ENCODE measurements at regions not wholly inside any gene's neighbourhood (a gene's known extent, or its start where the extent isn't known, plus 50 kb on each side); places are given as distances from the start of the nearest gene placed in this dataset.

DNA sequence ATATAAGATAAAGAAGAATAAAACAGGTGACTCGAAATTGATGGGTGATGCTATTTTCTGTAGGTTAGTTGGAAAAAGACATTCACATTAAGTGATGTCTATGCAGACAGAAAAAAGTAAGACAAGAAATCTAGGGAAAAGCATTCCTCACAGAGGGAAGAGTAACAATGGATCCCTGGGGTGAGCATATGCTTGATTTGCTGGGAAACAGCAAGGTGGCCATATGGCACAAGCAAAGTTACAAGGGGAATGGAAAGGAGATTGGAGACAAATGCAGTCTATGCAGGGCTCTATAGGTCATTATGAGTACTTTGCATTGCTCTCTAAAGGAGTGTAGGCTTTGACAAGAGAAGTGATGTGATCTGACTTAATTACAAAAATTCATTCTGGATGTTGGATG, 90.9 kb upstream of the ZNF804B start (continued):
- TF ChIP-seq, protein P1, sequence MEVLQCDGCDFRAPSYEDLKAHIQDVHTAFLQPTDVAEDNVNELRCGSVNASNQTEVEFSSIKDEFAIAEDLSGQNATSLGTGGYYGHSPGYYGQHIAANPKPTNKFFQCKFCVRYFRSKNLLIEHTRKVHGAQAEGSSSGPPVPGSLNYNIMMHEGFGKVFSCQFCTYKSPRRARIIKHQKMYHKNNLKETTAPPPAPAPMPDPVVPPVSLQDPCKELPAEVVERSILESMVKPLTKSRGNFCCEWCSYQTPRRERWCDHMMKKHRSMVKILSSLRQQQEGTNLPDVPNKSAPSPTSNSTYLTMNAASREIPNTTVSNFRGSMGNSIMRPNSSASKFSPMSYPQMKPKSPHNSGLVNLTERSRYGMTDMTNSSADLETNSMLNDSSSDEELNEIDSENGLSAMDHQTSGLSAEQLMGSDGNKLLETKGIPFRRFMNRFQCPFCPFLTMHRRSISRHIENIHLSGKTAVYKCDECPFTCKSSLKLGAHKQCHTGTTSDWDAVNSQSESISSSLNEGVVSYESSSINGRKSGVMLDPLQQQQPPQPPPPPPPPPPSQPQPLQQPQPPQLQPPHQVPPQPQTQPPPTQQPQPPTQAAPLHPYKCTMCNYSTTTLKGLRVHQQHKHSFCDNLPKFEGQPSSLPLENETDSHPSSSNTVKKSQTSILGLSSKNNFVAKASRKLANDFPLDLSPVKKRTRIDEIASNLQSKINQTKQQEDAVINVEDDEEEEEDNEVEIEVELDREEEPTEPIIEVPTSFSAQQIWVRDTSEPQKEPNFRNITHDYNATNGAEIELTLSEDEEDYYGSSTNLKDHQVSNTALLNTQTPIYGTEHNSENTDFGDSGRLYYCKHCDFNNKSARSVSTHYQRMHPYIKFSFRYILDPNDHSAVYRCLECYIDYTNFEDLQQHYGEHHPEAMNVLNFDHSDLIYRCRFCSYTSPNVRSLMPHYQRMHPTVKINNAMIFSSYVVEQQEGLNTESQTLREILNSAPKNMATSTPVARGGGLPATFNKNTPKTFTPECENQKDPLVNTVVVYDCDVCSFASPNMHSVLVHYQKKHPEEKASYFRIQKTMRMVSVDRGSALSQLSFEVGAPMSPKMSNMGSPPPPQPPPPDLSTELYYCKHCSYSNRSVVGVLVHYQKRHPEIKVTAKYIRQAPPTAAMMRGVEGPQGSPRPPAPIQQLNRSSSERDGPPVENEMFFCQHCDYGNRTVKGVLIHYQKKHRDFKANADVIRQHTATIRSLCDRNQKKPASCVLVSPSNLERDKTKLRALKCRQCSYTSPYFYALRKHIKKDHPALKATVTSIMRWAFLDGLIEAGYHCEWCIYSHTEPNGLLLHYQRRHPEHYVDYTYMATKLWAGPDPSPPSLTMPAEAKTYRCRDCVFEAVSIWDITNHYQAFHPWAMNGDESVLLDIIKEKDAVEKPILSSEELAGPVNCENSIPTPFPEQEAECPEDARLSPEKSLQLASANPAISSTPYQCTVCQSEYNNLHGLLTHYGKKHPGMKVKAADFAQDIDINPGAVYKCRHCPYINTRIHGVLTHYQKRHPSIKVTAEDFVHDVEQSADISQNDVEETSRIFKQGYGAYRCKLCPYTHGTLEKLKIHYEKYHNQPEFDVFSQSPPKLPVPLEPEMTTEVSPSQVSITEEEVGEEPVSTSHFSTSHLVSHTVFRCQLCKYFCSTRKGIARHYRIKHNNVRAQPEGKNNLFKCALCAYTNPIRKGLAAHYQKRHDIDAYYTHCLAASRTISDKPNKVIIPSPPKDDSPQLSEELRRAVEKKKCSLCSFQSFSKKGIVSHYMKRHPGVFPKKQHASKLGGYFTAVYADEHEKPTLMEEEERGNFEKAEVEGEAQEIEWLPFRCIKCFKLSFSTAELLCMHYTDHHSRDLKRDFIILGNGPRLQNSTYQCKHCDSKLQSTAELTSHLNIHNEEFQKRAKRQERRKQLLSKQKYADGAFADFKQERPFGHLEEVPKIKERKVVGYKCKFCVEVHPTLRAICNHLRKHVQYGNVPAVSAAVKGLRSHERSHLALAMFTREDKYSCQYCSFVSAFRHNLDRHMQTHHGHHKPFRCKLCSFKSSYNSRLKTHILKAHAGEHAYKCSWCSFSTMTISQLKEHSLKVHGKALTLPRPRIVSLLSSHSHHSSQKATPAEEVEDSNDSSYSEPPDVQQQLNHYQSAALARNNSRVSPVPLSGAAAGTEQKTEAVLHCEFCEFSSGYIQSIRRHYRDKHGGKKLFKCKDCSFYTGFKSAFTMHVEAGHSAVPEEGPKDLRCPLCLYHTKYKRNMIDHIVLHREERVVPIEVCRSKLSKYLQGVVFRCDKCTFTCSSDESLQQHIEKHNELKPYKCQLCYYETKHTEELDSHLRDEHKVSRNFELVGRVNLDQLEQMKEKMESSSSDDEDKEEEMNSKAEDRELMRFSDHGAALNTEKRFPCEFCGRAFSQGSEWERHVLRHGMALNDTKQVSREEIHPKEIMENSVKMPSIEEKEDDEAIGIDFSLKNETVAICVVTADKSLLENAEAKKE (CRISPR knock-in tag; IDR thresholded peaks at IDR 0.05), result no peak

DNA sequence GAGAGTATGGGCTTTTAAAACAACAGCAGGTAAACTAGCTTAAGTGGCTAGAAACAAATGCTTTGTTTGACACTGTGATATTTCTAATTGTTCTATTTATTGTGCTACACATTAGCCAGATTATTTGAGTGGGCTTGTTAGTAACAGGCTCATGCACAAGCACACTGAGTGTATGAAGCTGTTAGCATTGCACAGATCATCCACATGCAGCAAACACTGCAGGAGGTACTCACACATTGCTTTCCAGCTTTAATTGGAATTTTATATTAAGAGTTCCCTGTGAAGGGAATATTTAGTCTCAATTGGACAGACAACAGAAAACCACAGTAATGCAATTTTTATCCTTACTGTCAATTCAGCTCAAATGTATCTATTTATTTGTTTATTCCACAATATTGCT, 92.9 kb upstream of the ZNF804B start:
- Histone ChIP-seq H3F3A (replicated peaks; ENCODE audit: low read depth) (no peaks in the 10 kb centered on the region), H2AFZ (no peak overlapping the region), H4K20me1 (replicated peaks; ENCODE audit: insufficient read depth) (no peaks in the 10 kb centered on the region), H3K36me3 (ENCODE audit: insufficient read depth) (no peaks in the 10 kb centered on the region), H3K4me2 (peak overlapping the region; percentile 6; the same call in 1 of the 2 replicates), H3K4me1 (ENCODE audit: insufficient read depth) (peaks cover 27% of the 10 kb centered on the region), H3K4me3 (no peak overlapping the region), H3K9me2 (ENCODE audit: insufficient read depth) (0 out of 2 replicates have a peak, but pooled peaks cover 3% of the 10 kb centered on the region), H3K79me2 (replicated peaks; ENCODE audit: insufficient read depth) (no peaks in the 10 kb centered on the region), H3K27me3 (ENCODE audit: insufficient read depth) (no peaks in the 10 kb centered on the region), H3K27ac (ENCODE audit: low read depth) (no peak overlapping the region)
- H3K9me3 Mint-ChIP-seq, result no peaks in the 10 kb centered on the region
- peaks cover 37% of the 10 kb centered on the region for H3K4me1 Mint-ChIP-seq
- H3K27me3 Mint-ChIP-seq (ENCODE audit: insufficient read depth, low read depth, poor library complexity), result no peaks in the 10 kb centered on the region
- H3K36me3 Mint-ChIP-seq (ENCODE audit: low read depth), result no peaks in the 10 kb centered on the region
- no peak overlapping the region for H3K4me3 Mint-ChIP-seq
- no peak overlapping the region for H3K27ac Mint-ChIP-seq
- ATAC-seq, result no peak
- DNase-seq (ENCODE audit: low spot score), result no peak
- TF ChIP-seq JUNB (IDR thresholded peaks at IDR 0.05; ENCODE audit: unreplicated experiment), result no peak
- no peak for TF ChIP-seq ETS1 (IDR thresholded peaks at IDR 0.05)
- TF ChIP-seq CREB1 (CRISPR knock-in tag; IDR thresholded peaks at IDR 0.05; ENCODE audit: low read depth), result no peak
- TF ChIP-seq NANOG (IDR thresholded peaks at IDR 0.05; ENCODE audit: borderline replicate concordance), result no peak
- no peak for TF ChIP-seq POLR2AphosphoS5 (IDR thresholded peaks at IDR 0.05; ENCODE audit: low read depth)
- TF ChIP-seq EZH2phosphoT487 (IDR thresholded peaks at IDR 0.05; ENCODE audit: unreplicated experiment), result no peak
- TF ChIP-seq, protein P2, sequence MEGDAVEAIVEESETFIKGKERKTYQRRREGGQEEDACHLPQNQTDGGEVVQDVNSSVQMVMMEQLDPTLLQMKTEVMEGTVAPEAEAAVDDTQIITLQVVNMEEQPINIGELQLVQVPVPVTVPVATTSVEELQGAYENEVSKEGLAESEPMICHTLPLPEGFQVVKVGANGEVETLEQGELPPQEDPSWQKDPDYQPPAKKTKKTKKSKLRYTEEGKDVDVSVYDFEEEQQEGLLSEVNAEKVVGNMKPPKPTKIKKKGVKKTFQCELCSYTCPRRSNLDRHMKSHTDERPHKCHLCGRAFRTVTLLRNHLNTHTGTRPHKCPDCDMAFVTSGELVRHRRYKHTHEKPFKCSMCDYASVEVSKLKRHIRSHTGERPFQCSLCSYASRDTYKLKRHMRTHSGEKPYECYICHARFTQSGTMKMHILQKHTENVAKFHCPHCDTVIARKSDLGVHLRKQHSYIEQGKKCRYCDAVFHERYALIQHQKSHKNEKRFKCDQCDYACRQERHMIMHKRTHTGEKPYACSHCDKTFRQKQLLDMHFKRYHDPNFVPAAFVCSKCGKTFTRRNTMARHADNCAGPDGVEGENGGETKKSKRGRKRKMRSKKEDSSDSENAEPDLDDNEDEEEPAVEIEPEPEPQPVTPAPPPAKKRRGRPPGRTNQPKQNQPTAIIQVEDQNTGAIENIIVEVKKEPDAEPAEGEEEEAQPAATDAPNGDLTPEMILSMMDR (conservative IDR thresholded peaks at IDR 0.05; ENCODE audit: low read depth in 2 of 2), result no peak
- no peak for TF ChIP-seq STAT1 (IDR thresholded peaks at IDR 0.05; ENCODE audit: unreplicated experiment)
- TF ChIP-seq ZNF331 (CRISPR knock-in tag; IDR thresholded peaks at IDR 0.05; ENCODE audit: low read depth), result no peak
- no peak for TF ChIP-seq ZNF114 (CRISPR knock-in tag; IDR thresholded peaks at IDR 0.05)
- no peak for TF ChIP-seq REST (IDR thresholded peaks at IDR 0.05; ENCODE audit: unreplicated experiment)
